Epithelial cell of prostate (primary cell): ENCODE measurements at regions not wholly inside any gene's neighbourhood (a gene's known extent, or its start where the extent isn't known, plus 50 kb on each side); places are given as distances from the start of the nearest gene placed in this dataset.
A peak's percentile ranks its signal among the peaks of the same experiment; 100 is the strongest.

Experiments used
- DNase-seq: peaks from one replicate; pipeline ENCODE4 v3.0.0-alpha.2; 2011; ENCODE audit warnings: low read depth, low spot score
- H3K27ac ChIP-seq: fragments of 450-650 bp; 2 replicates; pipeline ENCODE4 v1.5.1; 2017; ENCODE audit warnings: mild to moderate bottlenecking

DNA sequence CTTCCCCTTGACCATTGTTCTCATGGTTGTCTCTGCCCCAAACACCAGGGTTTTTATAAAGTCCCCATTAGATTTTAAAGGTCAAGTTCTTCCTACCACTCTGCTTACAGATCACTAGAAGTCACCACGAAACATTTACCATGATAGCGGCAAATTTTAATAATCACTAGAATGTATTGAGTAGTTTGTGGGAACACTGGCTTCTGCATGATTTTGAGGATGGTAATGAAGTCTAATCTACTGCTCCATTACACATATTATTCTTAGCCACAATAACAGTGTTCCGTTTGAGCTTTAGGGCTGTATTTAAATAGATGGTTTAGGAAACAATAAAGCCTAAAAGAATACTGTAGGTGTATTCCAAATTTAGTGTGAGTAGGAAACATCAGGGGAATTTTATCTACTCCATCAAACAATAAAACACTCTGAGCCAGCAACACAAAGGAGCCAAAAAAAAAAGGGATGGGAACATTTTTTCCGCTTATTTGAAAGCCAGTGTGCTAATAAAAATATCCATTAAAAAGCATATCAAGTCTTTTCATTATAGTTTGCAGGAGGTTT lies 49.7 kb downstream of the KLF12 start:
- H3K27ac ChIP-seq, result no peak overlapping the region
- DNase-seq, result no peak

DNA sequence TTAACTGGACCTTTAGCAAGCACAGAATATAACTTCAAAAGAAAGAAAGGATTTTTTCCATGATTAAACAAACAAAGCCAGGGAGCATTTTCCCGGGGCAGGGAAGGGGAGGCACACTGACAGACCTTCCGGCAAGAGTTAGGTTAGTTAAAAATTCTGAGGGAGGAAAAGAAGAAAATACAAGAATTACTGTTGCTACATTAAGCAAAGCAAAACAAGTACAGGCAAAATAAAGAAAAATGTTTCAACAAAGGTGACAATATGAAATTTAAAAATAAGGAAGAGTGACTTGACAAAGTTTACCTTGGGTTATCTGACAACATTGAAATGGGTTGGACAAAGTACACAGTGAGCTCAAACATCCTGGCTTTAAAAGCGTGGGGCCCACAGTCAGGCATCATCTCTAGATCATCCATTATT lies 51.5 kb downstream of the KLF12 start:
- H3K27ac ChIP-seq, result no peak overlapping the region
- DNase-seq, result no peak

DNA sequence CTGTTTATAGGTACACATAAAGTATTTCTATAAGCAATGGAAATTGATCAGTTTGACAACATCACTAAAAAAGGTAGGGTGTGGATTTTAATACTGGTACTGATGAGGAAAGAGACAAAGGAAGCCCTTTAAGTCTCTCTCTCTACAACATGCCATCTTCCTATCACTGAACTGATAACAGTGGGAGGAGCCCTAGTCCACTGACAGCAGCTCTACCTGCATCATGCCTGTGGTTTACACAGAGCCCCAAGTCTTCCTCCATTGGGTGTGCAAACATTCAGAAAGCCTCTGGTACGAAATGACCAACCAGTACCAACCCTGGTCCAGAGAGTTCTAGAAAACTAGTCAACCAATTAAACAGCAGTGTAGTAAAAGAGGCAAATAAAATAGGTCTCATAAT lies 53.4 kb downstream of the KLF12 start:
- H3K27ac ChIP-seq, result no peak overlapping the region
- DNase-seq, result no peak

DNA sequence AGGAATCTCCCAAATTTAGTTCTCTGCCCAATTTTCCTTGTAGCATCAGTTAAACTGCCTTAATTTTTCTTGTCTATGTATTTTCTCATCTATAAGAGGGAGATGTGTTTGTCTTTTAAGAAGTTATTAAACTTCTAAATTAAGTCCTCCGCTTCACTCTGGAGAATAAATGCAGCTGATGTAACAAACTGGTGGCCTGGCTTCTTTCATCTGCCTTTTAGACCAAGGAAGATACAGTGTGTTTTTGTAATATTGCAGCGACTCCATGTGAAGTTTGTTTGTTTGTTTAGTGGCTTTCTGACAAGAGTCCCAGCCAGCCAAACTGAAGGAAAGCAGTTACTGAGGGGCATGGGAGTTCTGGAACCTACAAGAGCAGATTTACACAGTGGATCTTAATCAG lies 56.4 kb downstream of the KLF12 start:
- DNase-seq, result no peak
- H3K27ac ChIP-seq, result no peak overlapping the region

DNA sequence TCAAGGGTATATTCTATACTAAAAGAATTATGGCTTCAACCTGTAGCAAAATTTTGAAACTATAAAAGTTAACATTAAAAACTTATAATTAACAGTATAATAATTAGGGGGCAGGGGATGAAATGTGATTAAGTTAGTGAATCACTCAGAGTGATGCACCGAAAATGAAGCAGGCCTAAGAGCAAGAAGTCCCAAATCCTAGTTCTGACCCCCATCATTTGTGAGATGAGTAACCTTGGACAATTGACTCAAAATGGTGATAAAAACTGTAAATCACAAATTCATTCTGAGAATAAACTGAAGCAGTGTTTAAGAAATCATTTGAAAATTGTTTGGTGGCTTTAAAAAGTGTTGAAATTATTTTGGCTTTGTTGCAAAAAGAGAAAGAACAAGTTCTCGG lies 56.8 kb downstream of the KLF12 start:
- no peak for DNase-seq
- no peak overlapping the region for H3K27ac ChIP-seq

DNA sequence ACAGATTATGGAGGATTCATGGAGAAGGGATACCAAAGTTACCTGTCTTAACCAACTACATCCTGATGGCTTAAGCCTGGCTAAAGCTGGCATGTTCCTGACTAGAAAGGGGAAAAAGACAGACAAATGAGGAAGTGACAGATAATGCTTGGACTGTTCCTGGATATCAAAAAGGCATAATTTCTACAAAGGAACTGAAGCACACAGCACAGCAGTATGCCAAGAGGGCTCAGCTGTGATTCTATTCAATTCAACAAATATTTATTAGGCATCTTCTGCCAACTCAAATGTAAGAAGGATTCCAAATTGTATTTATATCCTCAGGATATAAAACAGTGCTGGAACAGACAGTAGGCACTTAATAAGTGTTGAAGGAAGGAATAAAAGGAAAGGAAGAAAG lies 59.5 kb downstream of the KLF12 start:
- peak overlapping the region; percentile 65 for H3K27ac ChIP-seq
- no peak for DNase-seq

DNA sequence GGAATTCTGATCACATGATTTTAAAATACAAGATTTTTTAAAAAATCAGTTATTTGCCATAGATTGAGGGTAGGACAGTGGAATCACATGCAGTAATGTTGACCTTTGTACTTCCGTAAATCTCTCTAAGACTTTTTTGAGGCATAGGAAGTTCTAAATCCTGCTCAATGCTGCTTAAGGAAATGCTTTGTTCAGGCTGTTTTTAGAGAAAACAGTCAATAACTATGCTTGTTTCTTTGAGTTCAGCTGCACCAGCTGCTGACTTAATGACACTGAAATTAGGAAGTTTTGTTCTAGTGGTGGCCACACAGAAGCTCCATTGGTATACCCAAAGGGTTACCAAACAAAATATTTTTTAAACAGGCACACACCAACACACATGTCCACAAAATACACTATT lies 60.9 kb downstream of the KLF12 start:
- no peak for DNase-seq
- H3K27ac ChIP-seq, result no peak overlapping the region

DNA sequence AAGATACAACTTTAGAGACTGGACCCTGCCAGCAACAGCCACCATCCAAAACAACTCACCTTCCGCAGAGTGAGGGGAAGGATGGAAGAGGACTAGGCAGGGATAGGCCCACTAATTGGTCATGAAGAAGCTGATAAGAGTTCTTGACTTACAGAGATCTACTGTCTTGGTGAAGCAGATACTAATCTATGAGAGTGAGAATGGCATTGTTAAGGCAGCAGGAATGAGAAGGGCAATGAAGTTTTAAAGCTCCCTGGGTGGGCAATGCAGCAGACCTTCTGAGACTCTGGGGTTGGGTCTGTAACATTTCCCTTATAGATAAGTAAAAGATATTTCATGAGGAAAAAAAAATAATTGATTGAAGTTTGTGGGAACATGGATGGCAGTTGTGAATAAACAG lies 63.7 kb downstream of the KLF12 start:
- no peak for DNase-seq
- H3K27ac ChIP-seq, result no peak overlapping the region

DNA sequence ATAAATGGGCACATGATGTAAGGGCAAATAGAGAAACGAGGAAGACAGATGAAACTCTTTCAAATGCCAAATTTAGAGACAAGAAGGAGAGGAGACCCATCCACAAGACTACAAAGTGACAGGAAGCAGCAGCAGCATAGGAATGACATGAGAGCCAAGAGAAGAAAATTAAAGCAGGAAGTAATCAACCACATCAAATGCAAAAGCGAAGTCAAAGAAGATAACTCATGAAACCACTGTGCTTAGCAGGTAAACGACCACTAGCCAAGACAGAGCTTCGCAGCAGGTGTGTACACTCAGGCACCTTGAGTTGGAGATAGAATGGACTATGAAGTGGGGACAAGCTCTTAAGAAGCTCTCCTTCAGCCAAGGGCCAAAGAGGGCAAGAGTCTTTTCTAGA lies 64.1 kb downstream of the KLF12 start:
- no peak overlapping the region for H3K27ac ChIP-seq
- no peak for DNase-seq

DNA sequence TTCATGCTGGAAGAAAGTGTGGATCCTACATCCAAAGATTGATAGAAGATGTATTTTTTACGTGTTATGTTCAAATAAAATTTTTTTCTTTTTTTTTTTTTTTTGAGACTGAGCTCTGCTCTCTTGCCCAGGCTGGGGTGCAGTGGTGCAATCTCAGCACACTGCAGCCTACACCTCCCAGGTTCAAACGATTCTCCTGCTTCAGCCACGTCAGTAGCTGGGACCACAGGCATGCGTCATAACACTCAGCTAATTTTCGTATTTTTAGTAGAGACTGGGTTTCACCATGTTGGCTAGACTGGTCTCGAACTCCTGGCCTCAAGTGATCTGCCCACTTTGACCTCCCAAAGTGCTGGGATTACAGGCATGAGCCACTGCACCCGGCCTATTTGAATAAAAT lies 65.7 kb downstream of the KLF12 start:
- H3K27ac ChIP-seq, result no peak overlapping the region
- DNase-seq, result no peak

DNA sequence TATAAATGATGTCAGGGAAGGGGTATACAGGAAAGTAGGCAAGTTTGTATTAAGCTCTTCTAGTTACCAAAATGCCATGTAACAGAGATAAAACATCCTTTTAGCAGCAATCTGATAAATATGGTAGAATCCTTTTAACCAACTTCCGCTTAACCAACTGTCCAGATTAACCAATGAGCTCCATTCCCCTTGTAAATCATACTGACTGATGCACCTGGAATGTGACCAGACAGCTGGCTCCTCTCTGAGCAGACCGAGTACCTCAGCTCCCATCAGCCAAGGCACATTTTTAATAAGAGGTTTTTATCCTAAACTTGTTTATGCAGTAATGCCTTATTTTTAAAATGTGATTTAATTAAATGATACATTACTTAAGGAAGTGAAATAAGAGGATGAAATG lies 66.4 kb downstream of the KLF12 start:
- peak; percentile 12 for DNase-seq
- no peak overlapping the region for H3K27ac ChIP-seq

DNA sequence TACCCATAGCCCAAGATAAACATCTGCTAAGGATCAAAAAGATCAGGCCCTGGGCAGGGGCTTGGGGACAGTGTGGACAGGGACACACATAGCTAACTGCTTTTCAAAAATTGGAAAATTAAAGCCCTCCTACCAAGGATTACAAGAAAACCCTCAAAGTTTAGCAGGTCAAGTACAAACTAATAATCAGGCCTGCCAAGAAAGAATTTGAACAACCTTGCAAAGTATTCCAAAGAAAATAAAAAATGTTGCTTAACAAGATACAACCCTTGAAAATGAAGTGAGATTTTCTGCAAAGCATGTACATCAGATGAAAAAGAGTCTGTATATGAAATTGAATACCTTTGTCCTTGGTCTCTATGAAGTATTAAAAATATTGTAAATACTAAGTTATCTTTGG lies 67.3 kb downstream of the KLF12 start:
- H3K27ac ChIP-seq, result no peak overlapping the region
- no peak for DNase-seq

DNA sequence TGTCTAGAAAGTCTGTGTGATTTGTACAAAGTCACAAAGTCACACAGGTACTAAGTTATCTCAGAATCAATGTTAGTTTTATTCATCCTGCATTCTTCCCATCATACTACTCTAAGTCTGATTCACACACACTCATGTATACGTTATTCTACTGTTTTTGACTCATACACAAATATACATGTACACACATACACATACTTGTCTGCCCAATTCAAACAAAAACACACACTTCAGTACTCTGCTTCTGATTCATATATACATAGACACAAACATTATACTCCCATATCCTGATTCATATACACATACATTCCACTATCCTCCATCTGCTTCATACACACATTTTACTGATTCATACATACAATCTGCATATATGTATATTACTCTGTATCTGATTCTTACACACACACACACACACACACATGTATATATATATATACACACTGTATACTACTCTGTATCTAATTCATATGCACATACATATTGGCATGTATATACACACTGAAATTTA lies 69.3 kb downstream of the KLF12 start:
- H3K27ac ChIP-seq, result no peak overlapping the region
- DNase-seq, result peak; percentile 14

DNA sequence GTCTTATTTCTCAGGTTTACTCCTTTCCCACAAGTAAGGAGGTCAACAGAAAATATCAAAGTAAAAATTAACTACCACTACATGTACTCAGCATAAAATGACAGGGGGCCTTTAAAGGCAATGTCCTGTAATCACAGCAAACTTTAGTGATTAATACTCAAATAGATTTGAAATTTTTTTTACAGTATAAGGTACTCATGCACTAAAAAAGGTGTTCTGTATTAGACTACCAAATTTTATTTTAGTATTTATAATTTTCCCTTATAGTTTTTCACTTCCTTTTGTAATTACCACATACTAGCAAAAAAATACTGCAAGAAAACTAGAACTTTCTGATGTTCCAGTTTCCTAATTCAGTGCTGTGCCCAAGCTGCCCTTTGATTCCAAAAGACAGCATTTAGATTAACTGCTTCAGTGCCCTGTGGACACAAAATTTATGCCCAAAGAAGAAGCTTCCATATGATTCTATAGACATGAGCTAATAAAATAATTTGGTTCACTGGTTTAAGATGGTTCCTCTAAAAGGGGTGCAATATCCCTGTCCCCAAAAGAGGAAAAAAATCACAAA lies 70.6 kb downstream of the KLF12 start:
- DNase-seq, result no peak
- H3K27ac ChIP-seq, result no peak overlapping the region

DNA sequence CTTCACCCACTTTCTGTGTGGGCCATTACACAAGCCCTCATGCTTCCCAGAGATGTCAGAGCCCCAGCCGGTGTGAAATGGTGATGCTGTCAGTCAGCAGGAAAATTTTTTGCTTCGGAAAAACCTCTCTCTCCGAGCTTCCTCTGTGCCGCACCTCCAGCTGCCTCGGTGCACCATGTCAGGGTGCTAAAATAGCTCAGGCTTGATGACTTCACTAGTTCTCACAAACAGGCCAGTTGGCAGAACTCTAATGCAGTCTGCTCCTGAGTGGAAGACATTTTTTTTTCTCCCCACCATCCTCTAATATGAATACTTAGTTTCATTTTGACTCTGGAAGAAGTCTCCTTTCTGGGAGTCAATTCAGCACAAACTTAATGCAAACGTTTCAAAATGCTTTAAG lies 71.3 kb downstream of the KLF12 start:
- no peak for DNase-seq
- H3K27ac ChIP-seq, result no peak overlapping the region

DNA sequence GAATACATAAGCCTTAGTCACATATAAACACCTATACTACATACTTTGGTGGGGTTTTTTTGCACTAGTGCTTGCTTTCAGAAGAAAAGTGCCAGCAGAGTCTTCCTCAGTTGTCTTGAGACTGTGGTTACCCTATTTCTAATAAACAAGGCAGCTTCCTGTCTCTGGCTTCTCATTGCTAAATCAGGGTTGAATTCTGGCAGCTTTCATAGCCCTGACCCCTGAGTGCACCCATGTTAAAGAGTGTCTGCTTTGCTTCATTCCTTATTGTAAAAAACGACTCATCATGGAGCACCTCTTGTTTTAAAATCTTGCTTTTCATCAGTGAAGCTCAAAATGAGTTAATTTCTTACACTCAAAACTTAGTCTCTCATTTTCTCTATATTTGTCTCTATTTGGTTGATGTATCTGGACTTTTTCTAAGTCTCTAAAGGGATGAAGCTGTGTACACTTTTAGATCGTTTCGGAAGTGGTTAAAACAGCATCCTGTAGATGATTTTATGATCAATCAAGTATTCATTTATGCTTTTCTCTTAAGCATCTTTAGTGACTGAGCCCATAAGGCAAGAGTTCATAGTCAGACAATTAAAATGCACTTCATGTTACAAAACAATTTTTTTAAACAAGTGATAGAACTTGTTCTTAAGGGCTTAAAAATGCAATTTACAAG lies 72.1 kb downstream of the KLF12 start:
- DNase-seq, result no peak
- H3K27ac ChIP-seq, result no peak overlapping the region

DNA sequence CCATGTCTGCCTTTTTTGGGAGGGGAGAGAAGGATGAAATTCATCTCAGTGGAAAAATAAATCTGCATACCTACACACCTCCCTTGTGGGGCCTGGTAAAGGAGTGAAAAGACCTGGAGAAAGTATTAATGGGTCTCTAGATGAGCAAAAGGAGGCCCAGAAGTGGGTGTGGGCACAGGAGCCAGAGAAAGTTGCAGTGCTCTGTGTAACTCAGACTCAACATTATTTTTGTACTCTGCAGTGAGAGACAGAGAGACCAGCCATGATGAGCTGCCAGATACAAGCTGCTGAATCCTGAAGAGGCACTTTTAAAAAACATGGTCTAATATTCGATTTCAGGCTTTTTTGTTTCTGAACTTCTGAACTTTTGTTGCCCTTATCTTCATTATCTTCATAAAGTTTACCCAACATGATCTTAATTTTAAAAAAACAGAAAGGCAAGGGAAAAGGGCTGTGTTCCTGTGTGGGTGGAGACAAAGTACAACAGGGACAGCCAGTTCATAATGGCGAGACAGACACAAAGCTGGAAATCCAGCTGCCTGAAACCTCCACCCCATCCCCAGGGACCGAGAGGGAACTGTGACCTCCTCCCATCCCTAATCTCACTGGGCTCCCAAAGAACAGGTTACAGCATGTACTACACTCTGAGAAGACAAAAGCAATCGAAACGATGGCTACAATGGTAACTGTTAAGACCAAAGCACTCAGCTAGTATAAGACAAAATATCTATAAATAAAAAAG lies 77.2 kb downstream of the KLF12 start:
- no peak overlapping the region for H3K27ac ChIP-seq
- DNase-seq, result no peak

DNA sequence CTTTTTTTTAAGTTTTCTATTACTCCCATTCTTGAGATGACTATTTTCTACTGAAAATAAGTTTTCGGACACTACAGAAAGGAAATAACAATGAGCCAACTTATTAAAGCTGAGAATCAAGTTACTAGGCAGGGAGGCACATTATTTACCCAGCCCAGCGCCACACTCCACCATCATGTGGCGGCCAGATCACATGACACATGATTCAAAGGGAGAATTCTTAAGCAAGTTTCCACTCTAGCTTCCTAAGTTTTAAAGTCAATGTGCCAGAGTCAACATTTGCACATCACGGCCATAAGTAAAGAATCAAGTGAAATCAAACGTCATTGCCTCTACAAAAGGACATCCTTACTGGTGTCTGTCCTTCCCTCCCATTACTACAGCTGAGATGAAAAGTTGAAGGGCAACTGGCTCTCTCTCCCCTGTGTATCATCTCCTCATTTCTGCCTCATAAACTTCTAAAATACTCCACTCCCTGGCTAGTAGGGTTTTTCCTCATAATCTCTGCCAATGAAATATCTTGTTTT lies 81.7 kb downstream of the KLF12 start:
- no peak overlapping the region for H3K27ac ChIP-seq
- DNase-seq, result no peak

DNA sequence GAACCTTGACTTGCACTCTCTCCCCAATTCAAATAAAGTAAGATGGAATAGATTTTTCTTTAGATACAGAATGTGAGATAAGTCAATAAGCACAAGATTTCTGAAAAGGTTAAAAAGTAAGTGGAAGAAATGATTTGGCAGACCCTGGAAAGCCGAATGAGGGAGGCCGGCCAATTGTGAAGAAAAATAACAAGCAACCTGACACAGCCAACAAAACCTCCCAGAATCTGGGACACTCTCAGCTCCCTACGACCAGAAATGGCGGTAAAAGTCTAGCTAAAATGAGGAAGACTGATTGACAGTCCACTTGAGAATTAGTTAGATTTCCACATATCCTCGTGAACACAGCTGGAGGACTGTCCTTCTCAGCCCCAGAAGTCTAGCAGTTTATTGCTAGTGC lies 85.4 kb downstream of the KLF12 start:
- no peak for DNase-seq
- peak overlapping the region; percentile 67 for H3K27ac ChIP-seq

DNA sequence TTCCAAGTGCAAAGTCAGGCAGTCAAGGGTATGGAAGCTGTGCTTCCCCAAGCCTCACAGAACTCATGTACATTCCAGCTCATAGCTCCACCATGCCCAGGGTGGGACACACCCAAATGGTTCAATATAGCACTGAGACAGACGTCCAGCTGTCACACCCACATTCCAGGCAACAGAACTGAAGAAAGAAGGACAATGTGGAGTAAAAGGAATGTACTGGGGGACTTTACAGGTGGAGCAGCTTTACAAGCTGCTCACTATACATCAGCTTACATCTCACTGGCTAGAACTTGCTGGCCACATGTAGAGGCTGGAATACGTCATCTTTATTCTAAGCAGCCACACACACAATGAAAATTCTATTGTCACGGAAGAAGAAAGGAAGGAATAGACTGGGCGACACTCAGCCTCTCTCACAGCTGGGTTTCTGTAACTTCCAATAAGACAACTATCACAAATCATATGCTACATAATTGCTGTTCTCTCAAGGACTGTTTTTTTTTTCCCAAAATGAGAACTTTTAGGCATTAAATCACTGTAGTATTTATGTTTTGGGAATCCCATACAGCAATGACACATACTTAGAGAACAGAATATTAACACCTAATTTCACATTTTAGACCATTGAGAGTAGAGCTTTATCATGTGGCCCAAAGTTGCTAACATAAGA lies 86.1 kb downstream of the KLF12 start:
- DNase-seq, result peak; percentile 16
- peak overlapping the region; percentile 67 for H3K27ac ChIP-seq

DNA sequence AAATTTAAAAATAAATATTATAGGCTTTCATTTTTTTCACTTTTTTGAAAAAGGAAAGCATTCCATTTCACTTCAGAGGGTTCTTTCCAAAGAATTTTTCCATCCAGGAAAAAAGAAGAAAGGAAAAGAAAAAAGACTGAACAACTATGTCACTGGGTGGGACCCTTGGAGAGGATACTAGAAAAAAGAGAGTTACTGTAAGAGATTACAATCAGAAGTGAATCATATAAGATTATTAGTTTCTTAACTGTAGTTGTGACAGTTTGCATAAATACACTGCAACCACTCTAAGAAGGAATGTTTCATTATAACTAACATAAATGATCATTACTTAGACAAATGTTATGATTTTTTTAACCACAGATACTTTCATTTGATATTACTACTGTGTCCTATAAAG lies 87.8 kb downstream of the KLF12 start:
- DNase-seq, result no peak
- H3K27ac ChIP-seq, result no peak overlapping the region
